AG04449 (cell line): ENCODE measurements at regions not wholly inside any gene's neighbourhood (a gene's known extent, or its start where the extent isn't known, plus 50 kb on each side); places are given as distances from the start of the nearest gene placed in this dataset.

Experiments used
- CTCF ChIA-PET: fragments of 350-600 bp; formaldehyde crosslinking; extraction: SDS; loops from one replicate; lab custom pipeline; 2021; ENCODE audit warnings: antibody characterized with exemption; lab: Yijun Ruan, JAX
- POLR2A ChIA-PET: fragments of 400-600, 350-600 bp; formaldehyde crosslinking; extraction: SDS; loops from one replicate; lab custom pipeline; 2020; ENCODE audit warnings: antibody characterized with exemption, inconsistent platforms; lab: Yijun Ruan, JAX
- DNase-seq: peaks from one replicate; pipeline ENCODE4 v3.0.0-alpha.2; 2010; ENCODE audit warnings: low read depth, low spot score
- H3K4me3 ChIP-seq: 2 replicates; pipeline ENCODE4 v1.5.1; 2011; ENCODE audit warnings: low read depth, mild to moderate bottlenecking, control low read depth, low read length
- CTCF ChIP-seq: IDR thresholded peaks from one replicate; pipeline ENCODE4 v1.5.1; 2011; ENCODE audit warnings: mild to moderate bottlenecking, moderate library complexity, low read length, control low read depth, inconsistent platforms; ENCODE audit not compliant: insufficient read depth; ENCODE audit errors: missing control alignments

- no peak overlapping the region for H3K4me3 ChIP-seq
- ChIA-PET CTCF (no interaction called here), POLR2A (no interaction called here)
- no peak for DNase-seq
- TF ChIP-seq CTCF: no peak
These were observed 257.4 kb upstream of the NOVA1 start for GRCh38 chr14:26855077-26855753.

- ChIA-PET POLR2A (no interaction called here), CTCF (no interaction called here)
- DNase-seq: no peak
- TF ChIP-seq CTCF: no peak
- no peak overlapping the region for H3K4me3 ChIP-seq
These were observed 259.2 kb upstream of the NOVA1 start for GRCh38 chr14:26856876-26857518.

- no peak for DNase-seq
- ChIA-PET CTCF (no interaction called here), POLR2A (no interaction called here)
- no peak overlapping the region for H3K4me3 ChIP-seq
- no peak for TF ChIP-seq CTCF
These were observed 261.6 kb upstream of the NOVA1 start for GRCh38 chr14:26859483-26859882.

- H3K4me3 ChIP-seq: no peak overlapping the region
- DNase-seq: no peak
- POLR2A ChIA-PET: no interaction called here
- CTCF ChIA-PET: no interaction called here
- no peak for TF ChIP-seq CTCF
These were observed 262.3 kb upstream of the NOVA1 start for GRCh38 chr14:26860111-26860510.

- POLR2A ChIA-PET: no interaction called here
- CTCF ChIA-PET: no interaction called here
- DNase-seq: no peak
- TF ChIP-seq CTCF: no peak
- no peak overlapping the region for H3K4me3 ChIP-seq
These were observed 265.9 kb upstream of the NOVA1 start for GRCh38 chr14:26863736-26864135.

- H3K4me3 ChIP-seq: no peak overlapping the region
- no peak for DNase-seq
- TF ChIP-seq CTCF: no peak
- POLR2A ChIA-PET: no interaction called here
- CTCF ChIA-PET: no interaction called here
These were observed 268.9 kb upstream of the NOVA1 start for GRCh38 chr14:26866721-26867120.
